ENCODE measurements at regions not wholly inside any gene's neighbourhood (a gene's known extent, or its start where the extent isn't known, plus 50 kb on each side); places are given as distances from the start of the nearest gene placed in this dataset.
"Not testable (repeated sequence)": the region's sequence is repeated elsewhere in the genome, so short reads cannot be mapped to it uniquely, and the experiment has no call there.

GRCh38 chr4:44978020-44978419, 251.7 kb upstream of the GNPDA2 start (continued):
- TF ChIP-seq E2F4 (IDR thresholded peaks at IDR 0.05; ENCODE audit: low read depth, low read length) = no peak
- no peak for TF ChIP-seq WRNIP1 (IDR thresholded peaks at IDR 0.05; ENCODE audit: borderline replicate concordance, low read depth, low read length)
- TF ChIP-seq RCOR1 (conservative IDR thresholded peaks at IDR 0.05; ENCODE audit: low read depth, low read length) = no peak
- TF ChIP-seq ATF7 (IDR thresholded peaks at IDR 0.05; ENCODE audit: low read depth) = no peak
- TF ChIP-seq IKZF2 (IDR thresholded peaks at IDR 0.05) = no peak
- no peak for TF ChIP-seq SKIL (IDR thresholded peaks at IDR 0.05; ENCODE audit: low read depth, poor library complexity, severe bottlenecking)

- in situ Hi-C loops (cut with MboI) (no loop called here), intact Hi-C loops (cut with micrococcal nuclease; ENCODE audit: unreplicated experiment) (no loop called here)
- Histone ChIP-seq H3K36me3 (ENCODE audit: control insufficient read depth in 2 of 2, insufficient read depth in 2 of 2, low read length in 1 of 2) (no peaks in the 10 kb centered on the region), H2AFZ (ENCODE audit: control insufficient read depth, low read depth, low read length) (no peak overlapping the region), H3K4me3 (no peak overlapping the region), H3K9ac (ENCODE audit: control insufficient read depth, insufficient read depth, low read length) (no peak overlapping the region), H4K20me1 (ENCODE audit: control insufficient read depth, insufficient read depth) (no peaks in the 10 kb centered on the region), H3K79me2 (ENCODE audit: control insufficient read depth, insufficient read depth, low read length) (no peaks in the 10 kb centered on the region), H3K27me3 (replicated peaks in 1 of 2; ENCODE audit: control insufficient read depth in 2 of 2, insufficient read depth in 2 of 2, low read length in 1 of 2) (no peaks in the 10 kb centered on the region), H3K4me2 (ENCODE audit: control insufficient read depth, insufficient read depth) (no peak overlapping the region), H3K9me3 (replicated peaks; ENCODE audit: control insufficient read depth, insufficient read depth, low read length) (no peaks in the 10 kb centered on the region; the same call in 2 of the 3 replicates), H3K27ac (ENCODE audit: control insufficient read depth, insufficient read depth) (no peak overlapping the region), H3K4me1 (ENCODE audit: control insufficient read depth, insufficient read depth, low read length) (no peaks in the 10 kb centered on the region)
- BruUV-seq (replicated peaks) = no TSS peak
- ChIA-PET POLR2A (no interaction called here), RAD21 (ENCODE audit: unreplicated experiment) (no interaction called here), SMC1A (ENCODE audit: uncharacterized antibody, unreplicated experiment) (no interaction called here), CTCF (no interaction called here)
- FAIRE-seq (no peak), ATAC-seq (no peak), DNase-seq (ENCODE audit: low read depth, low spot score) (no peak)
- WGBS (ENCODE audit: insufficient coverage, insufficient replicate concordance, low lambda C conversion rate, missing lambda C conversion rate) = 73% methylated on average over 6 of the region's 6 CpGs
- TF ChIP-seq ZZZ3 (IDR thresholded peaks at IDR 0.05; ENCODE audit: control insufficient read depth, insufficient read length, low read depth) (no peak), YY1 (IDR thresholded peaks at IDR 0.05; ENCODE audit: low read depth, low read length) (no peak), KLF5 (IDR thresholded peaks at IDR 0.05; ENCODE audit: partially characterized antibody) (no peak), MXI1 (IDR thresholded peaks at IDR 0.05; ENCODE audit: low read depth, low read length) (no peak), TBL1XR1 (IDR thresholded peaks at IDR 0.05; ENCODE audit: low read depth, low read length) (no peak), RUNX3 (IDR thresholded peaks at IDR 0.05; ENCODE audit: low read length) (no peak), MYC (IDR thresholded peaks at IDR 0.05; ENCODE audit: insufficient read depth, insufficient read length, insufficient replicate concordance, low read length, severe bottlenecking) (no peak)
These were observed 239.2 kb upstream of the GNPDA2 start for GRCh38 chr4:44965435-44966095.

GRCh38 chr4:44964086-44964485, 237.7 kb upstream of the GNPDA2 start:
- POLR2A ChIA-PET; FAIRE-seq; H3K4me2 ChIP-seq (ENCODE audit: control insufficient read depth, insufficient read depth); H3K27ac ChIP-seq (ENCODE audit: control insufficient read depth, insufficient read depth); H3K4me1 ChIP-seq (ENCODE audit: control insufficient read depth, insufficient read depth, low read length); H3K9me3 ChIP-seq (replicated peaks; ENCODE audit: control insufficient read depth, insufficient read depth, low read length); H3K4me3 ChIP-seq; RAD21 ChIA-PET (ENCODE audit: unreplicated experiment); H3K36me3 ChIP-seq (ENCODE audit: control insufficient read depth in 2 of 2, insufficient read depth in 2 of 2, low read length in 1 of 2); H4K20me1 ChIP-seq (ENCODE audit: control insufficient read depth, insufficient read depth); BruUV-seq (replicated peaks); H3K27me3 ChIP-seq (replicated peaks in 1 of 2; ENCODE audit: control insufficient read depth in 2 of 2, insufficient read depth in 2 of 2, low read length in 1 of 2); H3K79me2 ChIP-seq (ENCODE audit: control insufficient read depth, insufficient read depth, low read length); SMC1A ChIA-PET (ENCODE audit: uncharacterized antibody, unreplicated experiment); H3K9ac ChIP-seq (ENCODE audit: control insufficient read depth, insufficient read depth, low read length); H2AFZ ChIP-seq (ENCODE audit: control insufficient read depth, low read depth, low read length); DNase-seq (ENCODE audit: low read depth, low spot score); intact Hi-C loops (cut with micrococcal nuclease; ENCODE audit: unreplicated experiment); ATAC-seq; in situ Hi-C loops (cut with MboI): not testable (repeated sequence)
- 15% methylated on average over 5 of the region's 5 CpGs for WGBS (ENCODE audit: insufficient coverage, insufficient replicate concordance, low lambda C conversion rate, missing lambda C conversion rate)
- CTCF ChIA-PET = interaction anchor here (0.6 kb wide), 1 partner anchor 1697 kb away, joined by 3 read pairs; no protein-coding TSS in a partner anchor

Data from GM12878 (cell line).